ENCODE measurements at regions not wholly inside any gene's neighbourhood (a gene's known extent, or its start where the extent isn't known, plus 50 kb on each side); places are given as distances from the start of the nearest gene placed in this dataset.

DNA sequence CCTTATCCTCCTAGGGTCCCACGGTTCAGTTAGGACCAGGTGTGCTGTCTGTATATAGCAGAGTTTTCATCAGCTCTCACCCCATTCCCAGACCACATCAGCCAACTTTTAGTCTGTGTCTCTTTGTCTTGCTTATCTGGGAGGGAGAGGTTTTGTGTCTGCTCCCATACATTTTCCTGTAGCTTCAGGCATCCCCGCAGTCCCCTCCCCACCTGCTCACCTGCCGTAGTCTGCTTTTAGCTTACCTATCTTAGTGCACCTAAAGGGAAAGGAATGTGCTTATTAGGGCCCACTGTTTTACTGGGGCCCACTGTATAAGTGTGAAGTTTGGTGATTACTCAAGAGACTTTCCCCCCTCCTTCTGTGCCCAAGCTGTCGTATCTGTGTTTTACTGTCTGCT is 225.1 kb downstream of the PLA2G4A start:
- H3K4me1 ChIP-seq (ENCODE audit: control insufficient read depth in 1 of 2, insufficient read depth in 2 of 2, low read length in 2 of 2): peaks cover 2 to 6% of the 10 kb centered on the region in 2 experiments
- H2BK12ac ChIP-seq (ENCODE audit: low read length): no peak overlapping the region
- no peak overlapping the region for H2AFZ ChIP-seq (ENCODE audit: insufficient read depth, low read length, poor library complexity)
- H3K14ac ChIP-seq (ENCODE audit: low read length): no peak overlapping the region
- no peaks in the 10 kb centered on the region for H3K79me1 ChIP-seq (ENCODE audit: low read length)
- H3K4me2 ChIP-seq (ENCODE audit: low read length): no peak overlapping the region
- H2BK120ac ChIP-seq (ENCODE audit: insufficient read depth, low read length, poor library complexity): no peak overlapping the region
- H2AK5ac ChIP-seq (ENCODE audit: low read length): no peak overlapping the region
- no peak overlapping the region for H4K91ac ChIP-seq (ENCODE audit: low read depth, low read length)
- H3K4me3 ChIP-seq (ENCODE audit: low read depth, low read length): no peak overlapping the region
- no peak overlapping the region for H3K27ac ChIP-seq (ENCODE audit: low read depth, low read length)
- H3K36me3 ChIP-seq (ENCODE audit: control insufficient read depth in 1 of 2, insufficient read depth in 2 of 2, low read length in 2 of 2): no peaks in the 10 kb centered on the region
- no peaks in the 10 kb centered on the region for H3K27me3 ChIP-seq (ENCODE audit: insufficient read depth, low read length)
- peaks cover 1% of the 10 kb centered on the region for H3K9me3 ChIP-seq (ENCODE audit: insufficient read depth, low read depth, low read length)
- H2BK5ac ChIP-seq (ENCODE audit: low read depth, low read length, poor library complexity): no peak overlapping the region
- no peak overlapping the region for H3K9ac ChIP-seq (ENCODE audit: low read length)
- no peaks in the 10 kb centered on the region for H3K79me2 ChIP-seq (ENCODE audit: control insufficient read depth, insufficient read depth, low read length, poor library complexity)
- DNase-seq: no peak
- H3K18ac ChIP-seq (ENCODE audit: low read length): no peak overlapping the region
- H3K23ac ChIP-seq (ENCODE audit: low read length): no peak overlapping the region
- H4K8ac ChIP-seq (ENCODE audit: low read depth, low read length): no peak overlapping the region
- no peak overlapping the region for H3K4ac ChIP-seq (ENCODE audit: low read depth, low read length)
- no peak overlapping the region for H4K12ac ChIP-seq (ENCODE audit: low read depth, low read length)
- no CpG with 5 or more reads among the region's 4 CpGs for WGBS (ENCODE audit: extremely low coverage, insufficient coverage, insufficient read length)

DNA sequence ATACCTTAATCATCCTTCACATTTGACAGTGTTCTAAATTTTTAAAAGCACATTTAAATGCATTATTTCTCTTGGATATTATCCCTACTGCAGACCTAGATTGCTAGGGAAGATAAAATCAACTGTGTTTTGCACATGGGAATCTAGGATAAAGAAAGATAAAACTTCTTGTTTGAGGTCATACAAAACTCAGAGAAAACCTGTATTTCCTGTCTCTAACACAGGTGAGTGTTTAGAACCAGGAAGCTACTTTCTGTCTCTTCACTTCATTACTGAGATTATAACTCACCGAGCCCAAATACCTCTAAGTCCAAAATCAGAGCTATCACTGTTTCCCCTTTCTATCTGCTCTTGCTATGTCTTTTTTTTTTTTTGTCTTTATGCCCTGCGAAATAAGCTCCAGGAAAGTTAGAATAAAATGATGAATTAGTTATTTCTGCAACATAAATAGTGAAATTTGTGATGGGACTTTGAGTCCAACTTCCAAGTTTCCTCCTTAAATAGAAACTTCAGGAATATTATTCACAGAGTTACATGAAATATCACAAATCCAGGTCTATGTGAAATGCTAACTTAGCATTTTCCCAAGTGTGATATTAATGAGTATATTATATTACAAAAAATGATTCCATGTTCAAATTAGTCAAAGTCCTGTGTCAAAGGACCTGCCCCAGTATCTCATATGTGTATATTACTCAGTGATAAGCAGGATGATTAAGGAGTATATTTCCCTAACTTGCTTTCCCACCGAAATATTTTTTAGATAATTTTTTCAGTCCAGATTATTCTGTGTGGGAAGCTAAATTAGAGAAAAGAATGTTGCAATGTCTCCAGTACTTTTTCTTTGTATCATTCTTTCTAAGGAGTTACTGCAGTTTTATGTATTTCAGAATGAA is 226.4 kb downstream of the PLA2G4A start:
- H3K4me2 ChIP-seq (ENCODE audit: low read length): no peak overlapping the region
- H3K23ac ChIP-seq (ENCODE audit: low read length): no peak overlapping the region
- H3K79me2 ChIP-seq (ENCODE audit: control insufficient read depth, insufficient read depth, low read length, poor library complexity): no peaks in the 10 kb centered on the region
- no peak overlapping the region for H3K27ac ChIP-seq (ENCODE audit: low read depth, low read length)
- no peak overlapping the region for H2AFZ ChIP-seq (ENCODE audit: insufficient read depth, low read length, poor library complexity)
- H3K27me3 ChIP-seq (ENCODE audit: insufficient read depth, low read length): no peaks in the 10 kb centered on the region
- H3K79me1 ChIP-seq (ENCODE audit: low read length): no peaks in the 10 kb centered on the region
- no CpG with 5 or more reads among the region's 3 CpGs for WGBS (ENCODE audit: extremely low coverage, insufficient coverage, insufficient read length)
- no peak overlapping the region for H3K14ac ChIP-seq (ENCODE audit: low read length)
- no peak overlapping the region for H2AK5ac ChIP-seq (ENCODE audit: low read length)
- no peak overlapping the region for H3K4ac ChIP-seq (ENCODE audit: low read depth, low read length)
- H4K8ac ChIP-seq (ENCODE audit: low read depth, low read length): no peak overlapping the region
- H2BK120ac ChIP-seq (ENCODE audit: insufficient read depth, low read length, poor library complexity): no peak overlapping the region
- no peak overlapping the region for H2BK5ac ChIP-seq (ENCODE audit: low read depth, low read length, poor library complexity)
- H3K9ac ChIP-seq (ENCODE audit: low read length): no peak overlapping the region
- no peaks in the 10 kb centered on the region for H3K36me3 ChIP-seq (ENCODE audit: control insufficient read depth in 1 of 2, insufficient read depth in 2 of 2, low read length in 2 of 2)
- no peak overlapping the region for H3K4me3 ChIP-seq (ENCODE audit: low read depth, low read length)
- no peak overlapping the region for H4K12ac ChIP-seq (ENCODE audit: low read depth, low read length)
- DNase-seq: peak in 1 of 2 donors; percentile 72
- no peak overlapping the region for H3K18ac ChIP-seq (ENCODE audit: low read length)
- H2BK12ac ChIP-seq (ENCODE audit: low read length): no peak overlapping the region
- peaks cover 2 to 6% of the 10 kb centered on the region in 2 experiments for H3K4me1 ChIP-seq (ENCODE audit: control insufficient read depth in 1 of 2, insufficient read depth in 2 of 2, low read length in 2 of 2)
- peaks cover 1% of the 10 kb centered on the region for H3K9me3 ChIP-seq (ENCODE audit: insufficient read depth, low read depth, low read length)
- H4K91ac ChIP-seq (ENCODE audit: low read depth, low read length): no peak overlapping the region

DNA sequence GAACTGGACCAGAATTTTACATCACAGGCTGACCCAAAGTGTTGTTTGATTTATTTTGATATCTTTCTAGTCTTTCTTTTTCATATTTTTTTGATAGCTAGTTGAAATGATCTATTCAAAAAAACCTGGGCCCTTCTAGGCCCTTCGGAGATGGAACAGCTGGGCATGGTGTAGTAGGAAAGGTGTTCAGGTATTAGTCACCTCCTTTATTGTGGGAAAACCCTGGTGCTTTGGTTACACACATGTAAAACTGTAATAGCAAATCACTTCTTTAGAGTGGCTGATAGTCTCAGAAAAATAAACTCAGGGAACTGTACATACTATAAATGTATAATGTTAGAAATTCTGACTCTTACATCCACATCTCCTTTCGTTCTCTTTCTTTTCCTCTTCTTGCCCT is 234.5 kb downstream of the PLA2G4A start:
- H3K4me1 ChIP-seq (ENCODE audit: control insufficient read depth in 1 of 2, insufficient read depth in 2 of 2, low read length in 2 of 2): no peaks in the 10 kb centered on the region
- no peak overlapping the region for H4K12ac ChIP-seq (ENCODE audit: low read depth, low read length)
- H4K91ac ChIP-seq (ENCODE audit: low read depth, low read length): no peak overlapping the region
- no peak overlapping the region for H3K9ac ChIP-seq (ENCODE audit: low read length)
- no peak overlapping the region for H2BK5ac ChIP-seq (ENCODE audit: low read depth, low read length, poor library complexity)
- H2BK12ac ChIP-seq (ENCODE audit: low read length): no peak overlapping the region
- H2AK5ac ChIP-seq (ENCODE audit: low read length): no peak overlapping the region
- no peak overlapping the region for H3K4me2 ChIP-seq (ENCODE audit: low read length)
- no CpG with 5 or more reads among the region's 2 CpGs for WGBS (ENCODE audit: extremely low coverage, insufficient coverage, insufficient read length)
- no peak overlapping the region for H3K23ac ChIP-seq (ENCODE audit: low read length)
- H3K14ac ChIP-seq (ENCODE audit: low read length): no peak overlapping the region
- no peak overlapping the region for H3K27ac ChIP-seq (ENCODE audit: low read depth, low read length)
- H3K36me3 ChIP-seq (ENCODE audit: control insufficient read depth in 1 of 2, insufficient read depth in 2 of 2, low read length in 2 of 2): no peaks in the 10 kb centered on the region
- H3K79me1 ChIP-seq (ENCODE audit: low read length): no peaks in the 10 kb centered on the region
- H2AFZ ChIP-seq (ENCODE audit: insufficient read depth, low read length, poor library complexity): no peak overlapping the region
- no peak overlapping the region for H4K8ac ChIP-seq (ENCODE audit: low read depth, low read length)
- no peak overlapping the region for H3K18ac ChIP-seq (ENCODE audit: low read length)
- no peak overlapping the region for H3K4me3 ChIP-seq (ENCODE audit: low read depth, low read length)
- no peaks in the 10 kb centered on the region for H3K9me3 ChIP-seq (ENCODE audit: insufficient read depth, low read depth, low read length)
- no peaks in the 10 kb centered on the region for H3K27me3 ChIP-seq (ENCODE audit: insufficient read depth, low read length)
- H3K79me2 ChIP-seq (ENCODE audit: control insufficient read depth, insufficient read depth, low read length, poor library complexity): no peaks in the 10 kb centered on the region
- H3K4ac ChIP-seq (ENCODE audit: low read depth, low read length): no peak overlapping the region
- DNase-seq: no peak
- H2BK120ac ChIP-seq (ENCODE audit: insufficient read depth, low read length, poor library complexity): no peak overlapping the region

DNA sequence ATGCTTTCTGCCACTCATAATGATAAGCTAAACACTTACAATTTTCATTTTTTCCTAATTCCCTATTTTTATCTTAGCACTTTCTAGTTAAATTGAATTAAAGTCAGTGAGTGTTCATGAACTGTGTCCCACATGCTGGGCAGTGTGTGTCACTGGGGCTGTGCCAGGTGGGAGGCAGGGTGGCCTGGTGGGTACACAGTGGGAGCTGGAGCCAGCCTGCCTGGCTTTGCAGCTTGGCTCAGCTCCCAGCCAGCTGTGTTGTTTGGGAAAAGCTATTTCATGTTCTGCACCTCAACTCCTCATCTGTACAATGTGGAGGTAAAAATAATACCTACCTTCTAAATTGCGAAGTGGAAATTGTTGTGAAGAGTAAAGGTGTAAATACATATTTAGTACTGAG is 238.4 kb downstream of the PLA2G4A start:
- no peak overlapping the region for H3K18ac ChIP-seq (ENCODE audit: low read length)
- no peak overlapping the region for H3K27ac ChIP-seq (ENCODE audit: low read depth, low read length)
- H3K79me2 ChIP-seq (ENCODE audit: control insufficient read depth, insufficient read depth, low read length, poor library complexity): no peaks in the 10 kb centered on the region
- H3K4me1 ChIP-seq (ENCODE audit: control insufficient read depth in 1 of 2, insufficient read depth in 2 of 2, low read length in 2 of 2): no peaks in the 10 kb centered on the region
- no peak overlapping the region for H2AFZ ChIP-seq (ENCODE audit: insufficient read depth, low read length, poor library complexity)
- H4K12ac ChIP-seq (ENCODE audit: low read depth, low read length): no peak overlapping the region
- H3K4ac ChIP-seq (ENCODE audit: low read depth, low read length): no peak overlapping the region
- no peak for DNase-seq
- H3K36me3 ChIP-seq (ENCODE audit: control insufficient read depth in 1 of 2, insufficient read depth in 2 of 2, low read length in 2 of 2): no peaks in the 10 kb centered on the region
- no peak overlapping the region for H3K23ac ChIP-seq (ENCODE audit: low read length)
- no peak overlapping the region for H4K8ac ChIP-seq (ENCODE audit: low read depth, low read length)
- no peak overlapping the region for H3K4me2 ChIP-seq (ENCODE audit: low read length)
- H4K91ac ChIP-seq (ENCODE audit: low read depth, low read length): no peak overlapping the region
- no peak overlapping the region for H3K14ac ChIP-seq (ENCODE audit: low read length)
- H3K9ac ChIP-seq (ENCODE audit: low read length): no peak overlapping the region
- H3K79me1 ChIP-seq (ENCODE audit: low read length): no peaks in the 10 kb centered on the region
- no peak overlapping the region for H3K4me3 ChIP-seq (ENCODE audit: low read depth, low read length)
- no peak overlapping the region for H2BK12ac ChIP-seq (ENCODE audit: low read length)
- H2AK5ac ChIP-seq (ENCODE audit: low read length): no peak overlapping the region
- H3K27me3 ChIP-seq (ENCODE audit: insufficient read depth, low read length): no peaks in the 10 kb centered on the region
- H2BK5ac ChIP-seq (ENCODE audit: low read depth, low read length, poor library complexity): no peak overlapping the region
- no peaks in the 10 kb centered on the region for H3K9me3 ChIP-seq (ENCODE audit: insufficient read depth, low read depth, low read length)
- WGBS (ENCODE audit: extremely low coverage, insufficient coverage, insufficient read length): no CpG with 5 or more reads among the region's 1 CpG
- no peak overlapping the region for H2BK120ac ChIP-seq (ENCODE audit: insufficient read depth, low read length, poor library complexity)

All from trophoblast cell (in vitro differentiated cells and primary cell).